Esophagus muscularis mucosa (tissue), 4 donors: ENCODE measurements at regions not wholly inside any gene's neighbourhood (a gene's known extent, or its start where the extent isn't known, plus 50 kb on each side); places are given as distances from the start of the nearest gene placed in this dataset.

Experiments used
- DNase-seq: peaks from one replicate; pipeline ENCODE4 v3.0.0-alpha.2; 2017; ENCODE audit errors: extremely low spot score
- H3K27ac ChIP-seq, 4 donors: fragments of 200-600 bp; sonication (generic); replicated peaks in 1 of 4; 1 replicate in 3 of 4; 2 replicates in 1 of 4; pipeline ENCODE4 v1.5.1; 2016 to 2019; ENCODE audit warnings: mild to moderate bottlenecking in 1 of 4
- H3K27me3 ChIP-seq, 4 donors: fragments of 200-600 bp; sonication (generic); one replicate each; pipeline versions ENCODE4 v1.5.1 to v1.6.0; 2016 to 2019
- H3K36me3 ChIP-seq, 4 donors: fragments of 200-600 bp; sonication (generic); one replicate each; pipeline ENCODE4 v1.5.1; 2016 to 2019
- H3K4me1 ChIP-seq, 4 donors: fragments of 200-600 bp; sonication (generic); one replicate each; pipeline ENCODE4 v1.5.1; 2016 to 2019
- H3K4me3 ChIP-seq, 4 donors: fragments of 200-600 bp; sonication (generic); 1 replicate in 2 of 4; 2 replicates in 2 of 4; pipeline ENCODE4 v1.5.1; 2016 to 2019; ENCODE audit warnings: mild to moderate bottlenecking in 4 of 4, moderate library complexity in 1 of 4
- H3K9me3 ChIP-seq, 4 donors: fragments of 200-600 bp; sonication (generic); 1 replicate in 3 of 4; 2 replicates in 1 of 4; pipeline ENCODE4 v1.5.1; 2016 to 2019
- CTCF ChIP-seq, 3 experiments: fragments of 200-600 bp in 2 of 3; fragments of 450-650 bp in 1 of 3; sonication (generic) in 2 of 3; IDR thresholded peaks; one replicate each; pipeline ENCODE4 v1.5.1; 2017 to 2019; ENCODE audit warnings: antibody characterized with exemption in 3 of 3, mild to moderate bottlenecking in 2 of 3, moderate library complexity in 1 of 3
- EP300 ChIP-seq: sonication (generic); formaldehyde crosslinking; IDR thresholded peaks from one replicate; pipeline ENCODE4 v1.6.1; 2017; ENCODE audit warnings: antibody characterized with exemption
- POLR2A ChIP-seq: fragments of 450-650 bp; IDR thresholded peaks from one replicate; pipeline ENCODE4 v1.6.1; 2017; ENCODE audit warnings: antibody characterized with exemption, moderate library complexity, mild to moderate bottlenecking, low read depth
- POLR2AphosphoS5 ChIP-seq, 2 donors: sonication (generic); formaldehyde crosslinking; IDR thresholded peaks; one replicate each; pipeline ENCODE4 v1.6.1; 2017; ENCODE audit warnings: antibody characterized with exemption in 2 of 2
- WGBS: methylation state at CpG from one replicate; pipeline ENCODE4 v1.1.5; 2018; 5-methylcytosine and 5-hydroxymethylcytosine counted together
- intact Hi-C: fragments of 100-400 bp; cut with DNase I; formaldehyde crosslinking; loops from one replicate; pipeline ENCODE4 v1.15.1; 2023

- intact Hi-C loops = no loop called here
- no peak for TF ChIP-seq CTCF (IDR thresholded peaks at IDR 0.05)
- H3K27ac ChIP-seq = no peak overlapping the region
These were observed 113.9 kb upstream of the DYRK2 start for GRCh38 chr12:67534681-67535080.

GRCh38 chr12:67535176-67535575, 113.4 kb upstream of the DYRK2 start:
- Histone ChIP-seq H3K27me3 (no peaks in the 10 kb centered on the region), H3K4me1 (peaks cover 0 to 18% (median 14%) of the 10 kb centered on the region in 4 donors), H3K36me3 (no peaks in the 10 kb centered on the region), H3K27ac (no peak overlapping the region), H3K4me3 (no peak overlapping the region), H3K9me3 (no peaks in the 10 kb centered on the region)
- intact Hi-C loops = no loop called here
- no peak for TF ChIP-seq EP300
- no peak for TF ChIP-seq POLR2A
- no peak for TF ChIP-seq CTCF (IDR thresholded peaks at IDR 0.05)
- TF ChIP-seq POLR2AphosphoS5 (IDR thresholded peaks at IDR 0.05) = no peak
- WGBS = 66% methylated on average over 6 of the region's 6 CpGs
- no peak for DNase-seq

More at GRCh38 chr12:67534681-67535080, 113.9 kb upstream of the DYRK2 start:
- H3K27me3 ChIP-seq = no peaks in the 10 kb centered on the region
- H3K4me1 ChIP-seq = peaks cover 0 to 18% (median 14%) of the 10 kb centered on the region in 4 donors
- H3K9me3 ChIP-seq = no peaks in the 10 kb centered on the region
- 36% methylated on average over 4 of the region's 4 CpGs for WGBS
- H3K4me3 ChIP-seq = no peak overlapping the region
- DNase-seq = peak; percentile 91
- no peaks in the 10 kb centered on the region for H3K36me3 ChIP-seq

GRCh38 chr12:67535971-67536370, 112.6 kb upstream of the DYRK2 start:
- DNase-seq = peak; percentile 74
- H3K27me3 ChIP-seq = no peaks in the 10 kb centered on the region
- peaks cover 0 to 18% (median 14%) of the 10 kb centered on the region in 4 donors for H3K4me1 ChIP-seq
- H3K9me3 ChIP-seq = no peaks in the 10 kb centered on the region
- intact Hi-C loops = no loop called here
- H3K36me3 ChIP-seq = no peaks in the 10 kb centered on the region
- H3K4me3 ChIP-seq = no peak overlapping the region
- 73% methylated on average over 5 of the region's 5 CpGs for WGBS
- TF ChIP-seq EP300 (no peak), POLR2AphosphoS5 (IDR thresholded peaks at IDR 0.05) (no peak), CTCF (IDR thresholded peaks at IDR 0.05) (no peak), POLR2A (no peak)
- no peak overlapping the region for H3K27ac ChIP-seq

- intact Hi-C loops = no loop called here
- TF ChIP-seq POLR2AphosphoS5 (IDR thresholded peaks at IDR 0.05) = no peak
- no peak for TF ChIP-seq EP300
- TF ChIP-seq POLR2A = no peak
- TF ChIP-seq CTCF (IDR thresholded peaks at IDR 0.05) = no peak
- DNase-seq = peak; percentile 85
These were observed 109.2 kb upstream of the DYRK2 start for GRCh38 chr12:67539329-67539728.

GRCh38 chr12:67539946-67540345, 108.6 kb upstream of the DYRK2 start:
- H3K4me3 ChIP-seq = no peak overlapping the region
- H3K9me3 ChIP-seq = no peaks in the 10 kb centered on the region
- peaks cover 0 to 7% (median 3%) of the 10 kb centered on the region in 4 donors for H3K4me1 ChIP-seq
- H3K36me3 ChIP-seq = no peaks in the 10 kb centered on the region
- no peak overlapping the region for H3K27ac ChIP-seq
- WGBS = 87% methylated on average over 3 of the region's 3 CpGs
- DNase-seq = peak; percentile 80
- intact Hi-C loops = no loop called here
- no peak for TF ChIP-seq CTCF (IDR thresholded peaks at IDR 0.05)
- TF ChIP-seq EP300 = no peak
- TF ChIP-seq POLR2AphosphoS5 (IDR thresholded peaks at IDR 0.05) = no peak
- no peak for TF ChIP-seq POLR2A
- H3K27me3 ChIP-seq = no peaks in the 10 kb centered on the region

More at GRCh38 chr12:67539329-67539728, 109.2 kb upstream of the DYRK2 start:
- no peaks in the 10 kb centered on the region for H3K9me3 ChIP-seq
- H3K4me3 ChIP-seq = no peak overlapping the region
- no peak overlapping the region for H3K27ac ChIP-seq
- no peaks in the 10 kb centered on the region for H3K27me3 ChIP-seq
- H3K4me1 ChIP-seq = peaks cover 0 to 13% (median 10%) of the 10 kb centered on the region in 4 donors
- no peaks in the 10 kb centered on the region for H3K36me3 ChIP-seq
- 80% methylated on average over 9 of the region's 9 CpGs for WGBS
